ENCODE measurements at regions not wholly inside any gene's neighbourhood (a gene's known extent, or its start where the extent isn't known, plus 50 kb on each side); places are given as distances from the start of the nearest gene placed in this dataset.

DNA sequence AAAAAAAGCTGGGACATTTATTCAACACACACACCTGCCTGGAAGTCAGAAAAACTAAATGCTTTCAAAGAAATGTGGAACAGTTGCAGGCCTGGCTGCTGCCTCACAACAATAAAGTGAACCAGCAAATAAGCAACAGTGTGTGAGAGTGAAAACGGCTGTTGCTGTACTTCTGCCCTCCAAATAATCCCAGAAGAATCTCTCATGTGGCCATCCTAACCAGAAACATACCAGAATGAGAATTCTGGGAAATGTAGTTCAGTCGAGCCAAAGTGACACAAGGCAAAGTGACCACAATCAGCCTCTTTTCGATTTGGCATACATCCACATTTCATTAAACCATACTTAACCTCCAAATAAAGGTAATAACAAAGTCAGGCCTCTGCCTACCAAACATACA lies 204.5 kb downstream of the SLC7A11 start:
- intact Hi-C loops (cut with DNase I) = loop anchor here (2.0 to 5.0 kb wide), 4 partner anchors 55 to 835 kb away; no protein-coding TSS in a partner anchor
- DNase-seq (ENCODE audit: low spot score) = no peak

DNA sequence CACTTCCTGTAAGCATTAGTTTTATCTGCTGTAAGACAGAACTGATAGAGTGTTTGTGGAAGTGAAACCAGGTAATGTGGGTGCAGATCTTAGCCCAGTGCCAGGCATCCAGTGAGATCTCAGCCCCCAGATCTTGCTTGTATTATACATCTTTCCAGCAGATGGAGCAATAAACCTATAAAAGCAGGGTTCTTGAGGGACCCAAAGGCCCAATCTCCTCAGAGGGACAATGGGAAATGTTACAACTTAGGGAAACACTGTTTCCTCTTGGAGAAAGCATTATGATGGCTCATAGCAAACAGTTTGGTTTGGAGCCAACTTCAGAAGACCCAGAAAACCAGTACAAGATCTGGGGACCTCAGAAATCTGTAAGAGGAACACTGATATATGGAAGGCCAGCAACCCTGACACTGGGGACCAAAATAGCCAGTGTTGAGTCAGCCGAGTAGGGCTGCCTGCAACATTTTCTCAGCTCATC lies 206.3 kb downstream of the SLC7A11 start:
- no peak for DNase-seq (ENCODE audit: low spot score)
- intact Hi-C loops (cut with DNase I) = loop anchor here (2.0 to 5.0 kb wide), 4 partner anchors 56 to 836 kb away; no protein-coding TSS in a partner anchor

DNA sequence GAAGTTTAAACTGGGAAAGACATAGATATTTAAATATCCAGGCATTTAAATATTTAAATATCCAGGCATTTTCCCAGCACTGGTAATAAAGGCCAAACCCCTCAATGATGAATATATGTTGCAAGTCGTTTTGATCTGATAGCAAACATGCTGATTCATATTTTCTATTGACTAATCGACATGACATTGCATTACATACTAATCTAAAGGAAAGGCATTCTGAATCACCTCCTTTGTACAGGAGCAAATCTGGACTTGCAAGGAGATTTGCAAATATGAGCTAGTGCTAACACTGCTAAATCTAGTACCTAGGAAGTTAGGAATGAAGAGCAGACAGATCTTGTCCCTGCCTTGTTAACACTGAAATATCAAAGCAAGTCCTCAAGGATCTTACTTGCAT lies 207.3 kb downstream of the SLC7A11 start:
- DNase-seq (ENCODE audit: low spot score) = no peak
- intact Hi-C loops (cut with DNase I) = loop anchor here (5.0 kb wide), 3 partner anchors 57 to 837 kb away; no protein-coding TSS in a partner anchor

DNA sequence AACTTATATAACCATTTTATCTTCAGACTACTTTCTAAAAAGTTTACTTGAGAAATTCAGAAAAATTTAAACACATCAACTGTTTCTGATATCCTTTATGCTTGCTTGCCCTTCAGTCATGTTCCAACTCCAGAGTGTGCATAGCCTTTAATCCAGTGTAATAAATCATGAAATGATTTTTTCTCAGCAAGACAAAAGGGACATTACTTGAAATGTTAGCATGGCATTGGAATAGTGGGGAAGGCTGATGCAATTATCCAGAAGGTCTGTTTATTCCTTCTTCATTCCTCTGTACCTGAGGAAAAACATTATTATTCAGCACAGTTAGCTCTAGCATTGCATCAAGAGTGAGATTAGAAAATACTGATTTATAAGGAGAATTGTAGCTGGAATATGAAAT lies 209.9 kb downstream of the SLC7A11 start:
- intact Hi-C loops (cut with DNase I) = no loop called here

GRCh38 chr4:138030375-138030774 lies 211.8 kb downstream of the SLC7A11 start:
- intact Hi-C loops (cut with DNase I) = no loop called here
- DNase-seq (ENCODE audit: low spot score) = no peak

More for the DNA sequence above, 209.9 kb downstream of the SLC7A11 start:
- DNase-seq (ENCODE audit: low spot score) = no peak

DNA sequence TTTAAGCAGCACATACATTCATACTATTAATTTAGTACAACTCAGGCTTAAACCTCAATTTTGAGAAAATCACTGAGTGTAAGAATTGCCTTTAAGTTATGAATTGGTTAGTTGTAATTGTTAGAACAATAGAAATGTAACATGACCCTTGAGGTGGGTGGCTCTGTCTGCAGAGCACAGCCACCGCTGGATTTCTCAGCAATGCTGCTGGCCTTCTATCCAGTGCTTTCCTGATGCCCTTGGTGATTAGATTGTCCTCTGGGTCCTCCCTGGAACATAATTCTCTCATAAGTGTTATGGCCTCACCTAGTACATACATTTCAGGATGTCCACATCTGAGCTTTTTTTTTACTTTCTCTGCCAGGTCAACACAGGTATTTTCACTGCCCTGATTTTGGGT lies 213.2 kb downstream of the SLC7A11 start:
- DNase-seq (ENCODE audit: low spot score) = no peak
- intact Hi-C loops (cut with DNase I) = no loop called here

- intact Hi-C loops (cut with DNase I) = no loop called here
- no peak for DNase-seq (ENCODE audit: low spot score)
These were observed 220.9 kb downstream of the SLC7A11 start for GRCh38 chr4:138021139-138021830.

DNA sequence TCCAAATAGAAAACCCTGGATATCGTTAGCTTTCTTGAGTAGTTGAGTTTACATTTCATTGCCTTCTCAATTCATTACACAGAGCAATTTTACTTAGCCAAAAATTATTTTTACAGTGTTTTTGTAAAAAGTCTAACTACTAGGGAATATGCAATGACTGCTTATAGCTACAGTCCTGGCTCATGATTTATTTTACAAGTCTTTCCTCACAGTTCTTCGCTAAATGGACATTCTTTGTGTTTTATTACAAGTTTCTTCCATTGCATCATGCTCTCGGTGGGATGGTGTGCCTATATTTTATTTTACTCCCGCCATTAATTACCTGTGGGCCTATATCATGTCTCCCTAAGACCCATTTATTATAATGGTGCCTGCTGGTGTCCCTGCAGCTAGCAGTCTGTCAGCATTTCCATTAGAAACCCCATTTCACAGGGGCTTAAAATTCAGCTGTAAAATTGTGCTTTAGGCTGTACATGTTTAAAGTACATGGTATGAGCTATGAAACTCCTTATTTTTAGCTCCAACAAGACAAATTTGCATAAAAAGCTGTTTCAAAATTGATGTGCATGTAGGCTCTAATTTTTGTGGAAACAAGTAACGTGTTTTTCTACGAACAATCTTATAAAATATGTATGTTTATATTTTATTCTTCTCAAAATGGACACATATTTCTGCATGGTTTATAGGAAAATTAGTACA lies 227.4 kb downstream of the SLC7A11 start:
- no peak for DNase-seq (ENCODE audit: low spot score)

GRCh38 chr4:138013625-138014024 lies 228.5 kb downstream of the SLC7A11 start:
- intact Hi-C loops (cut with DNase I) = no loop called here
- DNase-seq (ENCODE audit: low spot score) = no peak

More for the DNA sequence above, 227.4 kb downstream of the SLC7A11 start:
- intact Hi-C loops (cut with DNase I) = no loop called here

DNA sequence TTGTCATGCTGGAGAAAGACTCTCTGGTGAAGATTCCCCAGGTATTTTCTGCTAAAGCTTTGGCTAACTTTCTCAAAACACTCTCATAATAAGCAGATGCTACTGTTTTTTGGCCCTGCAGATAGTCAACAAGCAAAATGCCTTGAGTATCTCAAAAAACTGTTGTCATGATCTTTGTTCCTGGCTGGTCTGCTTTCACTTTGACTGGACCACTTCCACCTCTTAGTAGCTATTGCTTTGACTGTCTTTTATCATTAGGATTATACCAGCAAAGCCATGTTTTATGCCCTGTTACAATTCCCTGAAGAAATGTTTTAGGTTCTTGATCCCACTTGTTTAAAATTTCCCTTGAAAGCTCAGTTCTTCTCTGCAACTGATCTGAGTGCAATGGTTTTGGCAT lies 231.5 kb downstream of the SLC7A11 start:
- DNase-seq (ENCODE audit: low spot score) = no peak
- intact Hi-C loops (cut with DNase I) = no loop called here

DNA sequence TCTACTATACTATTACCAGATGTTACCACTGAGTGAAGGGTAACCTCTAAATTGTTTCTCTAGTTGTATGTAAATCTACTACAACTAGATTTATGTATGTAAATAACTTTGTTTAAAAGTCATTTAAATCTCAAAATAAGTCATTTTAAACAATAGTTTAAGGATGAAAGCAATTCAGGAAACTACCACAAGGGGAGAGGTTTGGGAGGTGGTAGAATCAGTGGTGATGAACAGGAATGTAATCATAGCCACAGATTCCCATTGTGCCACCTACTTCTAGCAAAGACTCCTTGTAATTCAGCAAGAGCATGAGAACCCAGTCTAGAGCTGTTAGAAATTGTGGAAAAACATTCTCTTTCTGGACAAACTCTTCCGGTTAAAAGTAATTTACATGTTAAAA lies 234.6 kb downstream of the SLC7A11 start:
- no peak for DNase-seq (ENCODE audit: low spot score)
- intact Hi-C loops (cut with DNase I) = no loop called here

DNA sequence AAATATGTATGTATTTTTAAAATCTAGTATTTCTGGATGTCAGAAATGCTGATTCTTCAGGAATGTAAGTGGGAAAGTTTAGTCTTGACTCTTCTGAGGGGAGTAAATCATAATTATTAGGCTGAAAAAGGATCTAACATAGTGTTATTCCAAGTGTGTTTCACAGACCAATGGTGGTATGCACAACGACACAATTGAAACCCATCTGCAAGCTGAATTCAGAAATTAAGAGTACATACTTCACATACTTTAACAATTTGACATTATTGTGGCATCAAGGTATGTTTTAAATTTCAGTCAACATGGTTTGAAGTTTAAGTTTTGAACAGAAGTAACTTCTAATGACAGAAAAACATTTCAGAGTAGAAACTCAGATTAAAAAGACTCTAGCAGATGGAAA lies 236.7 kb downstream of the SLC7A11 start:
- intact Hi-C loops (cut with DNase I) = no loop called here
- no peak for DNase-seq (ENCODE audit: low spot score)

DNA sequence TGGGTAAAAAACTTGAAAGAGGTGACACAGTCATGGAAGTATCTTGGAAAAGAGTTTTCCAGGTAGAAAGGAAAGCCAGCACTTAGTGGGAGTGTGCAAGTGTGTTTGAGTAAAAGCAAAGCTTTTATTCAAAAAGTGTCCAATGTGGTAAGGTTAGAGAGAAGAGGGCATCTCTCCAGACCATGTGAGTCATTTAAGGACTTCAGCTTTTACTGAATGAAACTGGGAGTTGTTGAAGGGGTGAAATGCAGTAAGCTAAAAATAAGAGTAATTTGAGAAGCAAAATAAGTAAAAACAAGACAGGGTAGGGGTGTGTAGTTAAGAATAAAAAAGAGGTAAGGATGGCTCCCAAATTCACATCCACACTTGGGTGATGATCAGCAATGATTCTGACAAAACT lies 238.9 kb downstream of the SLC7A11 start:
- intact Hi-C loops (cut with DNase I) = no loop called here
- no peak for DNase-seq (ENCODE audit: low spot score)

GRCh38 chr4:137998666-137999429 lies 243.3 kb downstream of the SLC7A11 start:
- intact Hi-C loops (cut with DNase I) = no loop called here
- no peak for DNase-seq (ENCODE audit: low spot score)

GRCh38 chr4:137997496-137997895 lies 244.7 kb downstream of the SLC7A11 start:
- intact Hi-C loops (cut with DNase I) = no loop called here
- no peak for DNase-seq (ENCODE audit: low spot score)

DNA sequence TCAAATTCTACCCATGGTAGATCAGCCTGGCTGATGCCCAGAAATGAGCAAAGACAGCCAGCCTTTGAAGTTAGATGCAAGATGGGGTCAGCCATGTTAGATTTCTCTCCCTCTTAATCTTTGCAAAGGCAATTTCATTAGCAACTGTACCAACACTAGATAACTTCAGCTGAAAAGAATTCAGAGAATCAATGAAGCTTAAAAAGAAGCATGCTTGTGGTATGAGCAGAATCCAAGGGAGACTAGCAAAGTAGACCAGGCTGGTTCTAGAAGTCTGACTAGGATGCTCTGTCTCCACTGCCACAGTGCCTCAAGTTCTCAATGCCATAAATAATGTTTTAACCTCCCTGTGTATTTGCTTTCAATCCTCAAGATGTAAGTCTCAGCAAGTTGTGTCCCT lies 247.3 kb downstream of the SLC7A11 start:
- intact Hi-C loops (cut with DNase I) = no loop called here
- DNase-seq (ENCODE audit: low spot score) = no peak

DNA sequence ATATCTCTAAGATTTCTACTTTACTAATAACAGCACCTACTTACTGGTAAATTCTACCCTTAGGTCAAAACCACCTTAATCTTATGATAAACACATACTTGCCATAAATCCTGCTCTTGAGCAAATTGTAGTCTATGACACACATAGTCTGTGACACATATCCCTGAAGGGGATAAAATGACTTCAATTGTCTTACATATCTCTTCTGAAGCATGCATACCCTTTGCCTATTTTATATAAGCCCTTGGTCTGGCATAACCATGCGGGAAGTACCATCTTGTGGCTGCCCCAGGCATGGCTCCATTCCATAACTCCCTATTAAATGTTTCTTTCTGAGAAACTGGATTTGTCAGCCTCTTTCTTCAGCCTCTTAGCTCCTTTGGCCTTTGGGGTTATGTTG lies 248.9 kb downstream of the SLC7A11 start:
- intact Hi-C loops (cut with DNase I) = no loop called here
- DNase-seq (ENCODE audit: low spot score) = no peak

GRCh38 chr4:137981277-137981676 lies 260.9 kb downstream of the SLC7A11 start:
- DNase-seq (ENCODE audit: low spot score) = no peak
- intact Hi-C loops (cut with DNase I) = no loop called here

GRCh38 chr4:137980641-137981040 lies 261.5 kb downstream of the SLC7A11 start:
- intact Hi-C loops (cut with DNase I) = no loop called here
- no peak for DNase-seq (ENCODE audit: low spot score)

- intact Hi-C loops (cut with DNase I) = no loop called here
- no peak for DNase-seq (ENCODE audit: low spot score)
These were observed 262.2 kb downstream of the SLC7A11 start for GRCh38 chr4:137979938-137980337.

Measured in cardiac septum (tissue), 1 donor.